ENCODE measurements at regions not wholly inside any gene's neighbourhood (a gene's known extent, or its start where the extent isn't known, plus 50 kb on each side); places are given as distances from the start of the nearest gene placed in this dataset.

DNA sequence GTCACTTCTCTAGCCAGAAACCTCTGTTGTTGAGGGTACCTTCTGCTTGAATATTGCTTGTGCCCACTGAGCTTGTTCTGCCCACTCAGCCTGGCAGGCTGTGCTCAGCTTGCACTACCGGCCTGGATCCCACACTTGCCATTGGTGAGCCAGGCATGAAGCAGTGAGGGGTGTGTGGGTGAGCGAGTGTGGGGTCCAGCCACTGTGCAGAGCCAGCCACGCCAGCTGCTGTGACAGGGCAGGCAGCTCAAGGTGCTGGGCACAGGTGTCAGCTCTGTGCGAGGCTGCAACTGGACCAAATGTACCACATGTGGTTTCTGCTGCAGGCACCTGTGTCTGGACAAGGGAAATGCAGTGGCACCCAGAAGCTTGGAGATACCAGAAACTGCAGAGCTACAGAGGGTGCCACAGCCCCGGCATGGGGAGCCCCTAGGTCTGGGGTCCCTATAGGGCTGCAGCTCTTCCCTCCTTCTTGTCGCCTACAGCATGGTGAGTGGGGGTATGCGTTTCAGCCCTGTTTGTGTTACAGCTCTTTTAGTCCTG lies 305.1 kb upstream of the RIOK2 start:
- ChIA-PET CTCF (no interaction called here), POLR2A (no interaction called here)

GRCh38 chr5:97489010-97489840 lies 306.2 kb upstream of the RIOK2 start:
- no TSS peak for BruUV-seq (replicated peaks)
- ChIA-PET CTCF (no interaction called here), POLR2A (no interaction called here)
- Histone ChIP-seq H3K36me3 (ENCODE audit: control insufficient read depth, insufficient read depth, low read length) (no peaks in the 10 kb centered on the region), H3K27ac (ENCODE audit: low read length) (no peak overlapping the region), H3K4me1 (ENCODE audit: control insufficient read depth, insufficient read depth, low read length) (no peaks in the 10 kb centered on the region), H3K27me3 (ENCODE audit: control insufficient read depth, insufficient read depth, low read length) (no peaks in the 10 kb centered on the region), H3K9me3 (ENCODE audit: control insufficient read depth, insufficient read depth, low read depth, low read length) (no peaks in the 10 kb centered on the region), H3K4me3 (ENCODE audit: low read depth in 2 of 2, low read length in 2 of 2) (no peak overlapping the region)
- ATAC-seq, result no peak
- DNase-seq (ENCODE audit: low read depth, low spot score), result no peak
- intact Hi-C loops (cut with micrococcal nuclease; ENCODE audit: unreplicated experiment) (no loop called here), in situ Hi-C loops (cut with HindIII; ENCODE audit: low pct_unique_long_range_greater_than_20kb, low sequenced_read_pairs) (no loop called here)
- TF ChIP-seq TCF7L2 (IDR thresholded peaks at IDR 0.05; ENCODE audit: low read depth, low read length), result no peak
- TF ChIP-seq, protein P1, sequence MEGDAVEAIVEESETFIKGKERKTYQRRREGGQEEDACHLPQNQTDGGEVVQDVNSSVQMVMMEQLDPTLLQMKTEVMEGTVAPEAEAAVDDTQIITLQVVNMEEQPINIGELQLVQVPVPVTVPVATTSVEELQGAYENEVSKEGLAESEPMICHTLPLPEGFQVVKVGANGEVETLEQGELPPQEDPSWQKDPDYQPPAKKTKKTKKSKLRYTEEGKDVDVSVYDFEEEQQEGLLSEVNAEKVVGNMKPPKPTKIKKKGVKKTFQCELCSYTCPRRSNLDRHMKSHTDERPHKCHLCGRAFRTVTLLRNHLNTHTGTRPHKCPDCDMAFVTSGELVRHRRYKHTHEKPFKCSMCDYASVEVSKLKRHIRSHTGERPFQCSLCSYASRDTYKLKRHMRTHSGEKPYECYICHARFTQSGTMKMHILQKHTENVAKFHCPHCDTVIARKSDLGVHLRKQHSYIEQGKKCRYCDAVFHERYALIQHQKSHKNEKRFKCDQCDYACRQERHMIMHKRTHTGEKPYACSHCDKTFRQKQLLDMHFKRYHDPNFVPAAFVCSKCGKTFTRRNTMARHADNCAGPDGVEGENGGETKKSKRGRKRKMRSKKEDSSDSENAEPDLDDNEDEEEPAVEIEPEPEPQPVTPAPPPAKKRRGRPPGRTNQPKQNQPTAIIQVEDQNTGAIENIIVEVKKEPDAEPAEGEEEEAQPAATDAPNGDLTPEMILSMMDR (IDR thresholded peaks at IDR 0.05), result no peak
- no peak for TF ChIP-seq SIN3A (IDR thresholded peaks at IDR 0.05; ENCODE audit: borderline replicate concordance, insufficient read depth, low read depth, low read length)
- TF ChIP-seq POLR2AphosphoS5 (IDR thresholded peaks at IDR 0.05; ENCODE audit: low read depth, low read length), result no peak
- no peak for TF ChIP-seq REST (IDR thresholded peaks at IDR 0.05; ENCODE audit: insufficient read depth in 1 of 2, low read depth in 2 of 2, low read length in 1 of 2)

More for the DNA sequence above, 305.1 kb upstream of the RIOK2 start:
- intact Hi-C loops (cut with micrococcal nuclease; ENCODE audit: unreplicated experiment) (no loop called here), in situ Hi-C loops (cut with HindIII; ENCODE audit: low pct_unique_long_range_greater_than_20kb, low sequenced_read_pairs) (no loop called here)
- Histone ChIP-seq H3K27ac (ENCODE audit: low read length) (no peak overlapping the region), H3K27me3 (ENCODE audit: control insufficient read depth, insufficient read depth, low read length) (no peaks in the 10 kb centered on the region), H3K36me3 (ENCODE audit: control insufficient read depth, insufficient read depth, low read length) (no peaks in the 10 kb centered on the region), H3K4me3 (ENCODE audit: low read depth in 2 of 2, low read length in 2 of 2) (no peak overlapping the region), H3K4me1 (ENCODE audit: control insufficient read depth, insufficient read depth, low read length) (no peaks in the 10 kb centered on the region), H3K9me3 (ENCODE audit: control insufficient read depth, insufficient read depth, low read depth, low read length) (no peaks in the 10 kb centered on the region)
- TF ChIP-seq, protein P1 (IDR thresholded peaks at IDR 0.05), result no peak
- no peak for TF ChIP-seq POLR2AphosphoS5 (IDR thresholded peaks at IDR 0.05; ENCODE audit: low read depth, low read length)
- no peak for TF ChIP-seq SIN3A (IDR thresholded peaks at IDR 0.05; ENCODE audit: borderline replicate concordance, insufficient read depth, low read depth, low read length)
- no peak for TF ChIP-seq REST (IDR thresholded peaks at IDR 0.05; ENCODE audit: insufficient read depth in 1 of 2, low read depth in 2 of 2, low read length in 1 of 2)
- ATAC-seq, result no peak
- DNase-seq (ENCODE audit: low read depth, low spot score), result no peak
- no TSS peak for BruUV-seq (replicated peaks)
